PC-9 (cell line): ENCODE measurements at regions not wholly inside any gene's neighbourhood (a gene's known extent, or its start where the extent isn't known, plus 50 kb on each side); places are given as distances from the start of the nearest gene placed in this dataset.

ENCODE experiments used
- BruUV-seq: library from RNA; stranded (reverse); fragments of 400-500 nt; replicated peaks from 2 replicates; lab custom pipeline; 2021; lab: Mats Ljungman, UMichigan
- CTCF ChIA-PET: fragments of 300-600 bp; sonication (Branson Sonifier 250); formaldehyde crosslinking; loops from one replicate; lab custom pipeline; 2022; ENCODE audit warnings: antibody characterized with exemption; lab: Charles Lee
- POLR2A ChIA-PET: fragments of 300-600 bp; sonication (Branson Sonifier 250); formaldehyde crosslinking; loops from one replicate; lab custom pipeline; 2022; ENCODE audit warnings: antibody characterized with exemption; ENCODE audit not compliant: unreplicated experiment; lab: Charles Lee
- DNase-seq, 2 experiments: peaks; one replicate each; pipeline versions ENCODE4 v3.0.0 to v3.0.0-alpha.2; 2015 to 2022; ENCODE audit warnings: mixed read lengths in 1 of 2
- H2AFZ ChIP-seq: fragments of 200-600 bp; sonication (generic); 2 replicates; pipeline ENCODE4 v1.8.1; 2017; ENCODE audit warnings: antibody characterized with exemption
- H3F3A ChIP-seq: fragments of 200-600 bp; sonication (generic); 2 replicates; pipeline ENCODE4 v1.8.1; 2017; ENCODE audit warnings: antibody characterized with exemption, mild to moderate bottlenecking, low read depth; ENCODE audit not compliant: insufficient read depth
- H3K27ac ChIP-seq: fragments of 200-600 bp; sonication (generic); 2 replicates; pipeline ENCODE4 v1.6.1; 2016; ENCODE audit warnings: mixed run types
- H3K27me3 ChIP-seq: fragments of 200-600 bp; sonication (generic); 2 replicates; pipeline ENCODE4 v1.6.1; 2016; ENCODE audit warnings: low read depth, mixed run types; ENCODE audit not compliant: insufficient read depth
- H3K36me3 ChIP-seq: fragments of 200-600 bp; sonication (generic); 2 replicates; pipeline ENCODE4 v1.6.1; 2016; ENCODE audit warnings: low read depth, mixed run types
- H3K4me1 ChIP-seq: fragments of 200-600 bp; sonication (generic); replicated peaks from 2 replicates; pipeline ENCODE4 v1.6.1; 2016; ENCODE audit warnings: mixed run types; ENCODE audit not compliant: insufficient read depth
- H3K4me2 ChIP-seq: fragments of 200-600 bp; sonication (generic); 2 replicates; pipeline ENCODE4 v1.6.1; 2017; ENCODE audit warnings: mixed run types
- H3K4me3 ChIP-seq: fragments of 200-600 bp; sonication (generic); 2 replicates; pipeline ENCODE4 v1.6.1; 2016; ENCODE audit warnings: mixed run types
- H3K79me2 ChIP-seq: fragments of 200-600 bp; sonication (generic); 2 replicates; pipeline ENCODE4 v1.6.1; 2017; ENCODE audit warnings: low read depth, mixed run types
- H3K9me2 ChIP-seq: fragments of 200-600 bp; sonication (generic); 2 replicates; pipeline ENCODE4 v1.8.1; 2017; ENCODE audit warnings: mild to moderate bottlenecking; ENCODE audit not compliant: insufficient read depth
- H3K9me3 ChIP-seq: fragments of 200-600 bp; sonication (generic); 2 replicates; pipeline ENCODE4 v1.8.1; 2016; ENCODE audit warnings: low read depth; ENCODE audit not compliant: insufficient read depth
- H4K20me1 ChIP-seq: fragments of 200-600 bp; sonication (generic); 2 replicates; pipeline ENCODE4 v1.8.1; 2017; ENCODE audit not compliant: insufficient read depth
- EZH2 ChIP-seq: fragments of 200-600 bp; sonication (generic); IDR thresholded peaks from 2 replicates; pipeline ENCODE4 v1.8.0; 2017; ENCODE audit warnings: antibody characterized with exemption, low read depth
- intact Hi-C: fragments of 100-400 bp; cut with micrococcal nuclease; formaldehyde crosslinking; loops from one replicate; pipeline ENCODE4 v1.10.0; 2022; ENCODE audit not compliant: unreplicated experiment
- TF ChIP-seq, protein P1 (sequence below): fragments of 200-600 bp; sonication (generic); conservative IDR thresholded peaks from 2 replicates; pipeline ENCODE4 v1.6.1; 2017; ENCODE audit warnings: mixed run types, antibody characterized with exemption, mild to moderate bottlenecking, moderate library complexity

DNA sequence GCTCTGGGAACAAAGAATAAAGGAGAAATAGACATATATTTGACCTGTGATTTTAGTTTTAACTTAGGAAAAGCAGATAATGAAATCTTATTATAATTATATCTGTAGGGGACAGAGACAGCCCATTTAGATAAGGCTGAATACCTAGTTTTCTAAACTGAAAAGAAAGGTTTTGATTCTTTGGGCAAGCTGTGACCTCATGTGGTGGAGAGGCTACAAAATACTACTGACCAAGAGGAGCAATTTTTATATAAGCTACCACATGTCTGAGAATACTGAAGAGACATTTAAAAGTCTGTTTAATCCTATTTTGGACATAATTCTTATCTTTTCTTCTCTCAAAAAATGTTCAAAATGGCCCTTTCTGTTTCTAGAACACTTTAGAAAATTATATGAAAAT is 271.0 kb downstream of the MTERF1 start:
- Histone ChIP-seq H3K9me3 (no peaks in the 10 kb centered on the region), H3K36me3 (no peaks in the 10 kb centered on the region), H3K79me2 (no peaks in the 10 kb centered on the region), H2AFZ (no peak overlapping the region), H3K27me3 (no peaks in the 10 kb centered on the region), H3K4me3 (no peak overlapping the region), H3F3A (no peaks in the 10 kb centered on the region), H4K20me1 (no peaks in the 10 kb centered on the region), H3K27ac (no peak overlapping the region), H3K9me2 (no peaks in the 10 kb centered on the region), H3K4me2 (no peak overlapping the region), H3K4me1 (no peaks in the 10 kb centered on the region)
- POLR2A ChIA-PET, result no interaction called here
- no peak for TF ChIP-seq EZH2
- TF ChIP-seq, protein P1, sequence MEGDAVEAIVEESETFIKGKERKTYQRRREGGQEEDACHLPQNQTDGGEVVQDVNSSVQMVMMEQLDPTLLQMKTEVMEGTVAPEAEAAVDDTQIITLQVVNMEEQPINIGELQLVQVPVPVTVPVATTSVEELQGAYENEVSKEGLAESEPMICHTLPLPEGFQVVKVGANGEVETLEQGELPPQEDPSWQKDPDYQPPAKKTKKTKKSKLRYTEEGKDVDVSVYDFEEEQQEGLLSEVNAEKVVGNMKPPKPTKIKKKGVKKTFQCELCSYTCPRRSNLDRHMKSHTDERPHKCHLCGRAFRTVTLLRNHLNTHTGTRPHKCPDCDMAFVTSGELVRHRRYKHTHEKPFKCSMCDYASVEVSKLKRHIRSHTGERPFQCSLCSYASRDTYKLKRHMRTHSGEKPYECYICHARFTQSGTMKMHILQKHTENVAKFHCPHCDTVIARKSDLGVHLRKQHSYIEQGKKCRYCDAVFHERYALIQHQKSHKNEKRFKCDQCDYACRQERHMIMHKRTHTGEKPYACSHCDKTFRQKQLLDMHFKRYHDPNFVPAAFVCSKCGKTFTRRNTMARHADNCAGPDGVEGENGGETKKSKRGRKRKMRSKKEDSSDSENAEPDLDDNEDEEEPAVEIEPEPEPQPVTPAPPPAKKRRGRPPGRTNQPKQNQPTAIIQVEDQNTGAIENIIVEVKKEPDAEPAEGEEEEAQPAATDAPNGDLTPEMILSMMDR, result no peak
- no TSS peak for BruUV-seq
- CTCF ChIA-PET, result interaction anchor here (0.7 kb wide), 1 partner anchor 23 kb away, joined by 4 read pairs; no protein-coding TSS in a partner anchor
- DNase-seq, result no peak
- intact Hi-C loops, result no loop called here

DNA sequence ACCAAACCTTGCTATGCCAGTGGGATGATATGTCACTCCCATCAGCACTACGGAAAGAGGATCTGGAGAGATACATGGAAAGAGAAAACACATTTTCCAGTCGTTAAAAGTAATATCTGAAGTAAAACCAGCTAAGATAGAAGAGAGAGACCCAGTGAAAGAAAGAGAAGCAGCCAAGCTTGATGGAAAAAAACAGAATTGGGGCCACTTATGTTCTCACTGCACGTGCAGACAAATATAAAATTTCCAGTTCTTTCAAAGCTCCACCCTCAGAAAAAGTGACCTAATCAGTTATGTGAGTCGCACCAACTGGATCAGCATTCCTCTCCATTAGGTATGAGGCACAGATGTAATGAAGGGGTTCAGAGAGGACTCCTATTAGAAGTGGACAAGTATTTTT is 266.1 kb downstream of the MTERF1 start:
- ChIA-PET CTCF (no interaction called here), POLR2A (no interaction called here)
- no peaks in the 10 kb centered on the region for H3K9me3 ChIP-seq
- DNase-seq, result no peak
- H3K4me2 ChIP-seq, result no peak overlapping the region
- no peak for TF ChIP-seq EZH2
- TF ChIP-seq, protein P1, result no peak
- no peaks in the 10 kb centered on the region for H4K20me1 ChIP-seq
- H3K79me2 ChIP-seq, result no peaks in the 10 kb centered on the region
- H3K9me2 ChIP-seq, result no peaks in the 10 kb centered on the region
- H3K27me3 ChIP-seq, result no peaks in the 10 kb centered on the region
- H3K27ac ChIP-seq, result no peak overlapping the region
- H3K36me3 ChIP-seq, result no peaks in the 10 kb centered on the region
- H3F3A ChIP-seq, result no peaks in the 10 kb centered on the region
- intact Hi-C loops, result no loop called here
- BruUV-seq, result no TSS peak
- H3K4me3 ChIP-seq, result no peak overlapping the region
- H3K4me1 ChIP-seq, result no peaks in the 10 kb centered on the region
- H2AFZ ChIP-seq, result no peak overlapping the region

DNA sequence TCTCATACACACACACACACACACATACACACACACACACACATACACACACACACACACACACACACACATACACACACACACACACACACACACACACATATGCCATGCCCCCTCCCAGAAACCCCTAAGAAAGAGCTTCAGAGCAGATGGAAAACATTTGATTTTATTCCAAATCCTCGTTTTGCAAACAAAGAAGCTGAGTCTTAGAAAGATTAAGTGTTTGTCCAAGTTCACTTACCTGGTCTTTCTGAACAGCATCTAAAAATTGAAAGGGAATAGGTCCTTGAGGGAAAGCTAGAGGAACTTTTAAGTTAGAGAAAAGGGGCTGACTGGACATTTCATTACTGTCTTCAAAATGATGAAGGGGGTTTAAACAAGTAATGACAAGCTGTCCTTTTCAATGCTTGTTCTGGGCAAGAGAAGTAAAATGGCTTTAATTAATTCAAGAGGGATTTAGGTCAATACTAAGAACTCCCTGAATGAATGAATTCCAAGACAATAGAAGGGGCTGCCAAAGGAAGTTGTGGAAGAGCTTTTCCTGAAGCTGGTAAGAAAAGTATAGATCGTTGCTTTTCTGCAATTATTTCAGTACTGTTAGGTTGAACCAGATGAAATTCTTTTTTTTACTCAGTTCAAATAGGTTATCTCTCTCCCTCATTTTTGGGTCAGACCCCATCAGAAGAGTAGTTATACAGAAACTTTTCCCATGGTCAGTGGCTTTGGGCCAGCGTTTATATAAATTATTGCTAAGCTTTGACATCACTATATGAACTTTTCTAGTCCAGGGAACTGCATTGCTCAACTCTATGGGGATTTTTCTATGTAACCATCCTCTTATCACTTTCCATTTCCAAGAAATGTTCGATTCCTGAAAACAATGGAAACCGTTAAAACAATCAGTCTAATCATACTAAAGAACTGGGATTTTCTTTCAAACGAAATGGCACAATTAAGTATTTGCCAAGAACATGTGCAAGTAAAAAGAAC is 261.4 kb downstream of the MTERF1 start:
- TF ChIP-seq EZH2, result no peak
- TF ChIP-seq, protein P1, result no peak
- no peaks in the 10 kb centered on the region for H3F3A ChIP-seq
- no peaks in the 10 kb centered on the region for H3K27me3 ChIP-seq
- H4K20me1 ChIP-seq, result no peaks in the 10 kb centered on the region
- POLR2A ChIA-PET, result interaction anchor here (0.6 kb wide), 1 partner anchor 807 kb away, joined by 7 read pairs; no protein-coding TSS in a partner anchor
- no peaks in the 10 kb centered on the region for H3K79me2 ChIP-seq
- no peak overlapping the region for H3K27ac ChIP-seq
- H3K9me3 ChIP-seq, result no peaks in the 10 kb centered on the region
- H3K36me3 ChIP-seq, result no peaks in the 10 kb centered on the region
- no peaks in the 10 kb centered on the region for H3K9me2 ChIP-seq
- BruUV-seq, result no TSS peak
- DNase-seq, result no peak
- CTCF ChIA-PET, result no interaction called here
- no peak overlapping the region for H3K4me2 ChIP-seq
- no peaks in the 10 kb centered on the region for H3K4me1 ChIP-seq
- no peak overlapping the region for H3K4me3 ChIP-seq
- intact Hi-C loops, result no loop called here
- H2AFZ ChIP-seq, result no peak overlapping the region
